ENCODE measurements at regions not wholly inside any gene's neighbourhood (a gene's known extent, or its start where the extent isn't known, plus 50 kb on each side); places are given as distances from the start of the nearest gene placed in this dataset.

DNA sequence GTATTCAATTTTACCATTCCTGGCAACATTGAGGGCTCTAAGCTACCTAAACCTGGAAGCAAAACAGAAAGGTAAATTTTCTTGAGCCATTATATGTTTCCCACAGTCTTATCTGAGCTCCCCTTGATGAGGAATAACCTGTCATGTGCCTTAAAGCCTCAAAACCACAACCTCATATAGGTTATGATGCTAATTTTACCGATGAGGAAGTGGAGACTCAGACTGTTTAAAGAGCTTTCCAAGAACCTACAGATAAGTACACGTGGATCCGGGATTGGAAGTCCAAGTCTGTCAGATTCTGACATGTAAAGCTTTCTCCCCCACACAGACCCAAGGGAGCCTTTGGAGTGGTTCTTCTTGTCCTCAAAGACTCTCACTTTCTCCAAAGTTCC, 140.5 kb downstream of the SEMA6D start:
- no peaks in the 10 kb centered on the region for H3K9me3 ChIP-seq
- H3K36me3 ChIP-seq: no peaks in the 10 kb centered on the region
- no peaks in the 10 kb centered on the region for H3K27me3 ChIP-seq
- H3K4me3 ChIP-seq: no peak overlapping the region
- H3K27ac ChIP-seq: no peak overlapping the region
- no peak for DNase-seq (ENCODE audit: low spot score in 2 of 2)
- TF ChIP-seq EP300 (IDR thresholded peaks at IDR 0.05) (no peak), POLR2A (IDR thresholded peaks at IDR 0.05) (no peak), POLR2AphosphoS5 (IDR thresholded peaks at IDR 0.05) (no peak)
- TF ChIP-seq, protein P1, sequence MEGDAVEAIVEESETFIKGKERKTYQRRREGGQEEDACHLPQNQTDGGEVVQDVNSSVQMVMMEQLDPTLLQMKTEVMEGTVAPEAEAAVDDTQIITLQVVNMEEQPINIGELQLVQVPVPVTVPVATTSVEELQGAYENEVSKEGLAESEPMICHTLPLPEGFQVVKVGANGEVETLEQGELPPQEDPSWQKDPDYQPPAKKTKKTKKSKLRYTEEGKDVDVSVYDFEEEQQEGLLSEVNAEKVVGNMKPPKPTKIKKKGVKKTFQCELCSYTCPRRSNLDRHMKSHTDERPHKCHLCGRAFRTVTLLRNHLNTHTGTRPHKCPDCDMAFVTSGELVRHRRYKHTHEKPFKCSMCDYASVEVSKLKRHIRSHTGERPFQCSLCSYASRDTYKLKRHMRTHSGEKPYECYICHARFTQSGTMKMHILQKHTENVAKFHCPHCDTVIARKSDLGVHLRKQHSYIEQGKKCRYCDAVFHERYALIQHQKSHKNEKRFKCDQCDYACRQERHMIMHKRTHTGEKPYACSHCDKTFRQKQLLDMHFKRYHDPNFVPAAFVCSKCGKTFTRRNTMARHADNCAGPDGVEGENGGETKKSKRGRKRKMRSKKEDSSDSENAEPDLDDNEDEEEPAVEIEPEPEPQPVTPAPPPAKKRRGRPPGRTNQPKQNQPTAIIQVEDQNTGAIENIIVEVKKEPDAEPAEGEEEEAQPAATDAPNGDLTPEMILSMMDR (IDR thresholded peaks at IDR 0.05): no peak
- no peaks in the 10 kb centered on the region for H3K4me1 ChIP-seq
- WGBS: 77% methylated on average over 3 of the region's 3 CpGs

DNA sequence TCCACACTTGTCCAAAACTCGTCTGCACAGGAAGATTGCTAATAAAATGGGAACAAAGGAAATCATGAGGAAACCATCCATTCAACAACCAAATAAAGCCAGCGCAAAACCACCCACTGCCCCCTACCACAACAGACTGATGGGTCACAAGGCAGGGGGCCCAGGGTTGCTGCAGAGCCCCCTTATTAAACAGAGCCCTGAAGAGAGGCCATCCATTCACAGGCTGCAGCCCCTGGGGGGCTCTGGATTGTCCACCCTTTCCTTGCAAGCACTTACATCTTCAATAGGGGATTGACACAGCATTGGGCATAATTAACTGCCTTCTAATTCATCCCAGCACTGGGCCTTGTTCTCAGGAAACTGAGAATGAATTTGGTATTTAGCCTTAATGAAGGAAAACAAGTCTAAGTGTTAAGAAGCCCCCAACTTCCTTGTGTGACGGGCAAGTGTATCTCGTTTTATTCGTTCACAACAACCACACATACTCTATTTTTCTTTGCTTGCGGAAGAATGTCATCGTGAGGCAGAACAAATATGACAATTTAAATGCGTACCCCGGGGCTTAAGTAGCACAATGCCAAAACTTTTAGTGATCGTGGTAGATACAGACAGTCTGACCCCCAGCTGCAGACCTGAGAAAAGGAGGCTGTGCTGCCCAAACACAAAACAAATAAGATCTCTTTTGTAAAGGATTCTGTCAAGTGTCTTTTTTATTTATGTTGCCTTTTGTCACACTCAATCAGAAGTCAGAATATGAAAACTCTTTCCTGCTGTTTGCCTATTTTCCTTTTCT, 144.0 kb downstream of the SEMA6D start:
- no peaks in the 10 kb centered on the region for H3K4me1 ChIP-seq
- H3K27me3 ChIP-seq: no peaks in the 10 kb centered on the region
- H3K4me3 ChIP-seq: no peak overlapping the region
- 87% methylated on average over 10 of the region's 10 CpGs for WGBS
- no peaks in the 10 kb centered on the region for H3K36me3 ChIP-seq
- H3K27ac ChIP-seq: no peak overlapping the region
- H3K9me3 ChIP-seq: no peaks in the 10 kb centered on the region
- no peak for DNase-seq (ENCODE audit: low spot score in 2 of 2)
- TF ChIP-seq POLR2AphosphoS5 (IDR thresholded peaks at IDR 0.05) (no peak), POLR2A (IDR thresholded peaks at IDR 0.05) (no peak), EP300 (IDR thresholded peaks at IDR 0.05) (no peak)
- TF ChIP-seq, protein P1 (IDR thresholded peaks at IDR 0.05): no peak

DNA sequence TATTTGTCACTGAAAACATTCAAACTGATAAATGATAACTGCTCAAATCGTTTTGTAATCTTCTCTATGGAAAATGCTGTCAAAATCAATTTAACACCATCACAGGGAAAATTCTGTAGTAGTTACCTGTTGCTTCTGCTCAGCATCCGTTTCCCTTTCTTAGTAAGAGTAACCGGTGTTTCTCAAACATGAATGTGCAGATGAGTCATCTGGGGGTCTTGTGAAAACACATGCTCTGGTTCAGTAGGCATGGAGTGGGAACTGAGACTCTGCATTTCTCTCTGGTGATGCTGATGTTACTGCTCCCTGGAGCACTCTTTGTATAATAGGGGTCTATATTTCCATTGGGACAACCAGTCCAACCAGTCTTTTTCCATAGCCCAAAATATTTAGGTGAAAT, 145.1 kb downstream of the SEMA6D start:
- 83% methylated on average over 3 of the region's 3 CpGs for WGBS
- H3K36me3 ChIP-seq: no peaks in the 10 kb centered on the region
- TF ChIP-seq POLR2A (IDR thresholded peaks at IDR 0.05) (no peak), POLR2AphosphoS5 (IDR thresholded peaks at IDR 0.05) (no peak), EP300 (IDR thresholded peaks at IDR 0.05) (no peak)
- TF ChIP-seq, protein P1 (IDR thresholded peaks at IDR 0.05): no peak

DNA sequence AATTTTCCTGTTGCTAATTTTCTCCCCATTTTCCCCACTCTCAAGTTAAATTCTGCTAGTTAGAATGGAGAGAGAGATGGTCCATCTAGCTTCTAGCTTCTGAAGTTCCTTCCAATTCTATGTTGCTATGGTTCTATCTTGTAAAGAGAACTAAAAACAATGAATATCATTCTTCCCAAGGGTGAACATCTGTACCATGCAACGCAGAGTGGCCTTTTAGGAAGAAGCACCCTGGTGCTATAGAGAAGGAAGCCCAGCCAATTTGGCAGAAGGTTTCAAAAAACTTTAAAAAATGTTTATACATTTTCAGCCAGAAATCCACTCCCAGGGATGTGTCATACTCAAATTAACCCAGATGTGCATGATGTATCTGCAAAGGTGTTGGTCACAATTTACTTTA, 149.1 kb downstream of the SEMA6D start:
- H3K36me3 ChIP-seq: no peaks in the 10 kb centered on the region
- no peak overlapping the region for H3K4me3 ChIP-seq
- TF ChIP-seq, protein P1 (IDR thresholded peaks at IDR 0.05): no peak
- no peak for TF ChIP-seq POLR2A (IDR thresholded peaks at IDR 0.05)
- TF ChIP-seq EP300 (IDR thresholded peaks at IDR 0.05): no peak
- TF ChIP-seq POLR2AphosphoS5 (IDR thresholded peaks at IDR 0.05): no peak
- peaks cover 6% of the 10 kb centered on the region for H3K9me3 ChIP-seq
- 41% methylated on average over 1 of the region's 1 CpG for WGBS
- H3K27ac ChIP-seq: no peak overlapping the region
- no peaks in the 10 kb centered on the region for H3K4me1 ChIP-seq
- no peak for DNase-seq (ENCODE audit: low spot score in 2 of 2)
- H3K27me3 ChIP-seq: no peaks in the 10 kb centered on the region

More for the DNA sequence above, 145.1 kb downstream of the SEMA6D start:
- Histone ChIP-seq H3K4me3 (no peak overlapping the region), H3K27ac (no peak overlapping the region), H3K4me1 (no peaks in the 10 kb centered on the region), H3K9me3 (no peaks in the 10 kb centered on the region), H3K27me3 (no peaks in the 10 kb centered on the region)
- DNase-seq (ENCODE audit: low spot score in 2 of 2): no peak

DNA sequence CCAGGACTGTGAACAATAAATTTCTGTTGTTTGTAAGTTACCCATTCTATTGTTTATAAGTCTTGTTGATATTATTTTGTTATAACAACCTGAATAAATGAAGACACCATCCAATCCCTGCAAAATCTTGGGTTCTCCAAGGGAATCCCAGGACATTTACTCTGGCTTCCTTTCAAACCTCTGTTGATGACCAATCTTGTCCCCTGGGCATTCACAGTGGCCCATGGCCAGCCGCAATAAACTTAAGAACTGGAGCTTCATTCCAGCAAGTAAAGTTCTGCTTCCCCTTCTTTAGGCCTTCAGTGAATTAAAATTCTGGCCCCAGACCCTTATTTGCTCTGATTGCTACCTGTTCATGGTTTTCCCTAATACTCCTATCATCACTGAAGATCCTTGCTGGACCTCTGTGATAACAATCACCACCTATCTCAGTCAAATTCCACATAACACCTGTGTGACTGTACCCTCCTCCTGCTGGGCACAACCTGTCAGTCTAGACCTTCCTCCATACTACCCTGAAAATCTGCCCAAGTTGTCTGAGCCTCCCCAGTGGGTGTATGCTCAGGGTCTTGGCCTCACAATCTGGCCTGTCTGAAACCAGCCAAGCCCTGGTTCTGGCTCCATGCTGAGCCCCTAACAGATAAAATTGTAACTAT, 153.1 kb downstream of the SEMA6D start:
- H3K4me1 ChIP-seq: no peaks in the 10 kb centered on the region
- H3K27me3 ChIP-seq: no peaks in the 10 kb centered on the region
- H3K9me3 ChIP-seq: peaks cover 6% of the 10 kb centered on the region
- no peak for DNase-seq (ENCODE audit: low spot score in 2 of 2)
- H3K27ac ChIP-seq: no peak overlapping the region
- H3K36me3 ChIP-seq: no peaks in the 10 kb centered on the region
- WGBS: 93% methylated on average over 1 of the region's 1 CpG
- no peak overlapping the region for H3K4me3 ChIP-seq
- TF ChIP-seq EP300 (IDR thresholded peaks at IDR 0.05) (no peak), POLR2A (IDR thresholded peaks at IDR 0.05) (no peak), POLR2AphosphoS5 (IDR thresholded peaks at IDR 0.05) (no peak)
- TF ChIP-seq, protein P1 (IDR thresholded peaks at IDR 0.05): no peak

All from suprapubic skin (tissue), 4 donors.